NCI-H146 (cell line): ENCODE measurements at regions not wholly inside any gene's neighbourhood (a gene's known extent, or its start where the extent isn't known, plus 50 kb on each side); places are given as distances from the start of the nearest gene placed in this dataset.

Experiments used
- DNase-seq: peaks from one replicate; lab custom pipeline; 2025; lab: John Stamatoyannopoulos, UW

GRCh38 chr9:89792189-89793123 is 187.6 kb downstream of the GADD45G start:
- no peak for DNase-seq

- DNase-seq, result no peak
Measured at GRCh38 chr9:89793124-89793495, 188.3 kb downstream of the GADD45G start.

DNA sequence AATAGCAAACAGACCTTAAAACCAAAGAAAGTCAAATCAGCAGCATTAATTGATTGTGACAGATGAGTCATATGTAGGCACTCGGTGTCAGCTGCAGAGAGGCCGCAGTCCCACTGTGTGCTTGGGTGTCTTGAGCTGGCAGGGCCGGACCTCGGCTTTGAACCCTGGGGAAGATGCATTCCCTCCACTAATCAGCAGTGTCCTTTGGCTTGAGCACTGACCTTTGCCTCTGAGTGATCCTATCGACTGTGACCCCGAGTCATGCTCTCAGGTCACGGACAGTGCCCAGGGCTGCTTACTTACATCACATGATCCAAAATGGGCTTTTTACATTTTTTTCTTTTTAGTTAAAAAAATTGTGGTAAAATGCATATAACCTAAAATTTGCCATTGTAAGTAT is 188.7 kb downstream of the GADD45G start:
- DNase-seq, result no peak

DNA sequence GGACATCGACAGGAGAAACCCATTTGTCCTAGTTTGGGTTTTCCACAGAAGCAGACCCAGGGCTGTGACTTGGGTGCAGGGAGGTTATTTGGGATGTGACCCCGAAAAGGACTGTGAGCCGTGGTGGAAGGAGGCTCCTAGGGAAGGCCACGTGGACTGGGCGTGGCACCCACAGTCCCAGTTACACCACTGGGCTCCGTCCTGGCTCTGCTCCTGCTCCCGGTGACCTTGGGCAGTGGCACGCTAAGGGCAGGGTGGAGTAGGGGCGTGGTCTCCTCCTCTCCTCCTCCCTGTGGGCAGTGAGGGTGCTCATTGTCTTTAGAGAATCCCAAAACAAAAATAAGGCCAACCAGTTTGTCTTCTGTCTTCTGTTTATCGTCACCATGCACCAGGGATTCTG is 190.1 kb downstream of the GADD45G start:
- DNase-seq, result no peak

DNA sequence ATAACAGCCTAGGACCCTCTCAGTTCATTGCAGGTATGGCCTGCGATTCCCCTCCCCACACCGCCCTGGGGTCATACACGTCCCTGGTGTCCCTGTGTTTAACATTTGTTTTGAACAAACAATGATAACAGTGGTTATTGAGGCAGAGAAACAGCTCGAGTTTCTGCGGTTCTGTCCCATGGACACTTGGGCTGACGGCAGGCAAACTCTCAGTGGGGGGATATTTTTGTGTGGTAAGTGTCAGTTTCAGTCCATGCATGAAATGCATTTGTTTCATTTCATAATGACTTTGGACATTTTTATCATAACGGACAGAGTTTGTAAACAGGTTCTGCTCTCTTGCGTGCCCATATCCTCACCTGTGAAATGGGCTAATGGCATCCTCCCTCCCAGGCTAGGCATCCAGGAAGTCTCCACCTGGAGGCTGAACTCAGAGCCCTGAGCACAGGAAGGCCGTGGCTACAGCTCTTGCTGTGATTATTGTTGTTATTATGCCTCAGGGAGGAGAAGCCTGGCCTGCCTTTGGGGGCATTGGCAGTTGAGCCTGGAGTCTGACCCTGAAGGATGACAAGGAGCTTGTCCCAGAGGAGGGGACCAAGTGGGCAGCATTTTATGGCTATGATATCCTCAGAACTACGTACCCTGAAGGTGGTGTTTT is 190.9 kb downstream of the GADD45G start:
- DNase-seq, result no peak

DNA sequence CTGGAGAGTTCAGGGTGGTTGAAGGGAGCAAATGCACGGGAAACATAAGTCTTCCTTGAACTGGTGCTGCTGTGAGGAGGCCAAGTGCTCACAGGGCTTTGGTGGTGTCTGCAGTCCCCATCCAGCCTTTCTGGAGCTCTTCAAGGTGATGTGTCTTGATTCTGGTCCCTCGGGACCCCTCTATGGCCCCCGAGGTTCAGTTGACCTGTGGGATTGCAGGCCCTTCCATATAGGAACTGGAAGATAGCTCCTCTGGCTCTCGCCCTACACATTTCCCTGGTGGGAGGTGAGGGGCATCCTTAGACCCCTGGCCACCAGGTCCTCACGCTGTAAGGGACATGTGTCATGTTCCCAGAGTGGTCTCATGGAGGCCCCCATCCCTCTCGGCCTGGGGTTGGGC is 191.8 kb downstream of the GADD45G start:
- DNase-seq, result no peak

DNA sequence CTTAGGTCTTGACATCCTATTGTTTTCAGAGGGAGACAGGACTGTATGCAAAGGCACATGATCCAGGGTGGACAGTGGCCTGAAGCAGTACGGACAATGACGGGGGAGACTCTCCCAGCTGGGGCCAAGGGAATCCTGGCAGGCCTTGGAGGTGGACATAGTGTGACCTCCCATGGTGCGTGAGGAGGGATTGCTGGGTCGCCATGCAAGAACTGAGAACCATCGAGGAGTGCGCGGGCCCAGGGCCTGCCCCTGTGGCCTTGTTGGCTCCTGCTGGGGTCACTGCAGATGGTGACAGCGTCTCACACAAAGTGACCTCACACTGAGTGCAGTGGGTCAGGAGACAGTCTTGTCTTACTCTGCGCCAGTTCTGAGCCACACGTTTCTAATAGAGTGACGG is 192.4 kb downstream of the GADD45G start:
- no peak for DNase-seq

GRCh38 chr9:89797937-89798455 is 193.2 kb downstream of the GADD45G start:
- DNase-seq, result peak; percentile 60

- no peak for DNase-seq
Measured at GRCh38 chr9:89798547-89799120, 193.8 kb downstream of the GADD45G start.

- no peak for DNase-seq
Measured at GRCh38 chr9:89799221-89799620, 194.4 kb downstream of the GADD45G start.

GRCh38 chr9:89799766-89800165 is 195.0 kb downstream of the GADD45G start:
- DNase-seq, result no peak

GRCh38 chr9:89801341-89801740 is 196.5 kb downstream of the GADD45G start:
- no peak for DNase-seq

GRCh38 chr9:89801742-89802670 is 197.2 kb downstream of the GADD45G start:
- DNase-seq, result no peak

GRCh38 chr9:89802781-89803355 is 198.1 kb downstream of the GADD45G start:
- no peak for DNase-seq

GRCh38 chr9:89803403-89803802 is 198.6 kb downstream of the GADD45G start:
- no peak for DNase-seq

DNA sequence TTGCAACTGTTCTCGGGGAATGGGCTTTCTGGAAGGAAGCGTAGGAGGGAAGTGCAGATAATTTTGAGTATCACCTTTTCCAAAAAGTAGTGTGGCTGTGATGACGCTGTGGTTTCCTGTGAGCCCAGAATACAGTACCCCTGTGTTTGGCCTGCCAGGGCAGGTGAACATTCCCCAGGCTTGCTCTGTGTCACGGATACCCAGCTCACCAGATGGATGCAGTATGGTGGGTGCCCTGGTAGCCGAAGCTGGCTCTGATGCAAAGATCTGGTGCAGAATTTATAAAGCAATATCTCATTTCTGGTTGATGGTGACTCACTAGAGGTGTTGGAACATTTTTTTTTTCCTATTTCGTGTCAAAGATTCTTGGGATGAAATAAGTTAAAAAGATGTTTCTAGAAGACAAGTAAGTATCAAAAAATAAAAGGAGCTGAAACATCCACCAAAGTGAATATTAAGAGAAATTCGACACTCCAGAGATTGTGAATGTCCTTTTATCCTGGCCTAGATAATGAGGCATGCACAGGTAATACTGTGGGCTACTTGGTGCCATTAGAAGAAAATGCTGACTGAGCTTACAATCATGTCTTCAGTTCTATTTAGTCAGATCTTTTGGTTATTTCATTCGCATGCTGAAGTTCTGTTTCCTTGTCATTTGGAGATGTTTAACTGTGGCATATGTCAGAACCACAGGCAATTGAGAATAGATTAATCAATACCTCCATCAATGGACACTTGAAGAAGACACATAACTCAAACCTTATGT is 200.1 kb downstream of the GADD45G start:
- no peak for DNase-seq

DNA sequence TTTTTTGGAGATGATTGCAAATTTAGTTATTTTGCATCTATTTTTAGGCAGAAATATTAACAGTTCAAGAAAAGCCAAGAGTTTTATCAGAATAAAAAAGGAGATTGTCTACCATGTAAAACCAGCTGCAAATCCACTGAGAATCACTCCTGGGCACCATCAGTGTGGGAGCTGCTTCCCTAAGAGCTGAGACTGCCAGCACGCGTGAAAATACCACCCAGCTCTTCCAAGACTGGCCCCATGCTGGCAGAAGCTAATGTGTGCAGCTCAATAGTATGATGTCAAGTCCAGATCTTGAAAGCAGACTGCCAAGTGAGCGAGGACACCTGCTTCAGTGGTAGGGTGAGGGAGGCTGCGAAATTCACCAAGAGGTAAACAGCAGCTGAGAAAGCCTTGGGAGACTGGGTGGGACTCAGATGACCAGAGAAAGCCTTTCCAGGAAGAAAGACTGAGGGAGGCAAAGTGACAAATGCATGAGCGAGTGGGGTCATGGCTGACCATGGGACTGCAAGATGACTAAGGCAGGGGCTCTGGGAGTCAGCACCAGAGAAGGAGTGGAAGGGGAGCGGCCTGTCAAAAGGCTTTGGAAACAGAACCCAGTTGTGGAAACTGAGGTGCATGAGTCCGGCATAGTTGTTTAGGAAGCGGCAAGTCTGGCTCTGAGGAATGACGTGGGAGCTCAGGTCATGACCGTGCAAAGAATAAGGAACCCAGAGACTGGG is 200.9 kb downstream of the GADD45G start:
- no peak for DNase-seq

- no peak for DNase-seq
Measured at GRCh38 chr9:89806371-89807100, 201.7 kb downstream of the GADD45G start.

- no peak for DNase-seq
Measured at GRCh38 chr9:89807101-89807395, 202.2 kb downstream of the GADD45G start.
